ENCODE measurements at regions not wholly inside any gene's neighbourhood (a gene's known extent, or its start where the extent isn't known, plus 50 kb on each side); places are given as distances from the start of the nearest gene placed in this dataset.

DNA sequence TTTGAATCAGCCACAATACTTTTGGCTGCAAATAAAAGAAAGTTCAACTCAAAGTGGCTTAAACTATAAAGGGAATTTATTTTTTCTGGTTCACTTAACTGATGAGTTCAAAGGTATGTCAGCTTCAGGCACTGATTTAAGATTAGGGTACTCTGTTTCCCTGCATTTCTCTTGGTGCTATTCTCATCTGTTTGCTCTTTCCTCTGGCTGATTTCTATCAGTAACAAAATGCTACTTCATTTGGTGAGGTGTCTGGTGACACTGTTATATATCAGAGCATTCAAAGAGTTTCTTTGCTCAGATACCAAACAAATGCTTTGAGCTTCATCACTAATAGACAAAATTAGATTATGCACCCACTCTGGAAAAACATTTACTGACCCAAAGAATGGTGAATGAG lies 65.9 kb upstream of the HTR4 start:
- no peaks in the 10 kb centered on the region for H3K27me3 ChIP-seq (ENCODE audit: control insufficient read depth in 4 of 4, insufficient read depth in 4 of 4, low read length in 3 of 4)
- H3K36me3 ChIP-seq (ENCODE audit: control insufficient read depth in 4 of 4, insufficient read depth in 3 of 4, low read depth in 1 of 4, low read length in 3 of 4) = no peaks in the 10 kb centered on the region
- no peaks in the 10 kb centered on the region for H3K9me3 ChIP-seq (ENCODE audit: control insufficient read depth in 4 of 4, low read length in 3 of 4)
- no peak for DNase-seq (ENCODE audit: low spot score)
- H3K27ac ChIP-seq (ENCODE audit: low read depth in 1 of 2, low read length in 2 of 2) = no peak overlapping the region
- no peak for TF ChIP-seq TAF1 (conservative IDR thresholded peaks at IDR 0.05)
- no peak for TF ChIP-seq ZBTB33 (IDR thresholded peaks at IDR 0.05)
- no peak for TF ChIP-seq EGR1 (IDR thresholded peaks at IDR 0.05; ENCODE audit: low read depth in 2 of 2)
- TF ChIP-seq HNF4A (conservative IDR thresholded peaks at IDR 0.05) = no peak
- no peak for TF ChIP-seq FOXA2 (IDR thresholded peaks at IDR 0.05)
- TF ChIP-seq, protein P1, sequence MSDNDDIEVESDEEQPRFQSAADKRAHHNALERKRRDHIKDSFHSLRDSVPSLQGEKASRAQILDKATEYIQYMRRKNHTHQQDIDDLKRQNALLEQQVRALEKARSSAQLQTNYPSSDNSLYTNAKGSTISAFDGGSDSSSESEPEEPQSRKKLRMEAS (IDR thresholded peaks at IDR 0.05) = no peak
- no peak overlapping the region for H3K4me3 ChIP-seq (ENCODE audit: low read depth in 1 of 3, low read length in 3 of 3)
- H3K4me1 ChIP-seq (ENCODE audit: control insufficient read depth in 4 of 4, insufficient read depth in 4 of 4, low read length in 3 of 4) = no peaks in the 10 kb centered on the region
- H3K9ac ChIP-seq (ENCODE audit: low read depth in 1 of 2, low read length in 2 of 2) = no peak overlapping the region

DNA sequence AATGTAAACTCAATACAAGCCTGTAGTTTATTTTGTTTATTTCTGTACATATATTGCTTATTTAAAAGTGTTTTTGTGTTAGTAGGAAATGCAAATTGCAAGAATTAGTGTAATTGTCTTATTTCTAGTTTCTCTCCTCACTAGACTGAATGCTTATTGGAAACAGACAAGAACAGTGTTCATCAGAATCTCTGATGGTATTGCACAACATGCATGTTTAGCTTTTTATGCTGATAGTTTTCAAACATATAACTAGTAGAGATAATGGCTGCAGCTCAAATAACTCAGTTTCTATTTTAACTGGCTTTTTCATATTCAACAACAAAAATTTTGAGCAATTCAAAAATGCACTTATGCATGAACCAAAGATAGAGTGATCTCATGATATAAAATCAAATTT lies 68.8 kb upstream of the HTR4 start:
- Histone ChIP-seq H3K4me1 (ENCODE audit: control insufficient read depth in 4 of 4, insufficient read depth in 4 of 4, low read length in 3 of 4) (no peaks in the 10 kb centered on the region), H3K27ac (ENCODE audit: low read depth in 1 of 2, low read length in 2 of 2) (no peak overlapping the region), H3K9ac (ENCODE audit: low read depth in 1 of 2, low read length in 2 of 2) (no peak overlapping the region), H3K36me3 (ENCODE audit: control insufficient read depth in 4 of 4, insufficient read depth in 3 of 4, low read depth in 1 of 4, low read length in 3 of 4) (no peaks in the 10 kb centered on the region), H3K4me3 (ENCODE audit: low read depth in 1 of 3, low read length in 3 of 3) (no peak overlapping the region), H3K9me3 (ENCODE audit: control insufficient read depth in 4 of 4, low read length in 3 of 4) (no peaks in the 10 kb centered on the region), H3K27me3 (ENCODE audit: control insufficient read depth in 4 of 4, insufficient read depth in 4 of 4, low read length in 3 of 4) (no peaks in the 10 kb centered on the region)
- TF ChIP-seq RXRA (IDR thresholded peaks at IDR 0.05) = no peak
- TF ChIP-seq RAD21 (IDR thresholded peaks at IDR 0.05) = no peak
- TF ChIP-seq GABPA (IDR thresholded peaks at IDR 0.05 in 1 of 2, conservative IDR thresholded peaks at IDR 0.05 in 1 of 2) = no peak
- TF ChIP-seq, protein P1 (IDR thresholded peaks at IDR 0.05) = no peak
- no peak for TF ChIP-seq HNF4A (conservative IDR thresholded peaks at IDR 0.05)
- no peak for TF ChIP-seq FOXA2 (IDR thresholded peaks at IDR 0.05)
- no peak for TF ChIP-seq FOXA1 (IDR thresholded peaks at IDR 0.05)
- TF ChIP-seq, protein P2, sequence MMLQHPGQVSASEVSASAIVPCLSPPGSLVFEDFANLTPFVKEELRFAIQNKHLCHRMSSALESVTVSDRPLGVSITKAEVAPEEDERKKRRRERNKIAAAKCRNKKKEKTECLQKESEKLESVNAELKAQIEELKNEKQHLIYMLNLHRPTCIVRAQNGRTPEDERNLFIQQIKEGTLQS (IDR thresholded peaks at IDR 0.05) = no peak
- TF ChIP-seq YY1 (IDR thresholded peaks at IDR 0.05) = no peak
- TF ChIP-seq NR2F2 (IDR thresholded peaks at IDR 0.05) = no peak
- TF ChIP-seq SP1 (IDR thresholded peaks at IDR 0.05) = no peak
- TF ChIP-seq REST (IDR thresholded peaks at IDR 0.05) = no peak
- no peak for TF ChIP-seq JUND (IDR thresholded peaks at IDR 0.05)
- TF ChIP-seq ZBTB33 (IDR thresholded peaks at IDR 0.05) = no peak
- TF ChIP-seq EGR1 (IDR thresholded peaks at IDR 0.05; ENCODE audit: low read depth in 2 of 2) = no peak
- TF ChIP-seq HNF4G (IDR thresholded peaks at IDR 0.05) = no peak
- no peak for TF ChIP-seq TAF1 (conservative IDR thresholded peaks at IDR 0.05)
- TF ChIP-seq CTCF (IDR thresholded peaks at IDR 0.05; ENCODE audit: low read depth, low read length, missing input control) = no peak
- no peak for DNase-seq (ENCODE audit: low spot score)

All from liver (tissue), 7 donors.